ENCODE measurements at regions not wholly inside any gene's neighbourhood (a gene's known extent, or its start where the extent isn't known, plus 50 kb on each side); places are given as distances from the start of the nearest gene placed in this dataset.

GRCh38 chr5:158063052-158063451 is 204.1 kb upstream of the CLINT1 start:
- POLR2A ChIA-PET = interaction anchor here (0.7 to 1.5 kb wide), 5 partner anchors 12 to 1049 kb away, joined by 3 to 4 read pairs (median 3); no protein-coding TSS in a partner anchor
- CTCF ChIA-PET (ENCODE audit: unreplicated experiment) = no interaction called here
- H4K20me1 ChIP-seq (ENCODE audit: insufficient read depth, low read length) = no peaks in the 10 kb centered on the region
- no peak for DNase-seq (ENCODE audit: low spot score)
- BruUV-seq (replicated peaks) = no TSS peak
- intact Hi-C loops (cut with micrococcal nuclease; ENCODE audit: unreplicated experiment) = no loop called here
- no peaks in the 10 kb centered on the region for H3K4me1 ChIP-seq (ENCODE audit: insufficient read depth, low read length, poor library complexity, severe bottlenecking)
- no peak overlapping the region for H2AFZ ChIP-seq (ENCODE audit: low read length)
- H3K9me3 ChIP-seq (ENCODE audit: low read length) = no peaks in the 10 kb centered on the region
- no peaks in the 10 kb centered on the region for H3K79me2 ChIP-seq (ENCODE audit: insufficient read depth, low read depth, low read length)
- no peaks in the 10 kb centered on the region for H3K36me3 ChIP-seq (ENCODE audit: insufficient read depth, low read length)
- H3K9me2 ChIP-seq (ENCODE audit: insufficient read depth, low read length) = no peaks in the 10 kb centered on the region
- H3K4me3 ChIP-seq (ENCODE audit: low read depth, low read length, poor library complexity, severe bottlenecking) = no peak overlapping the region
- no peak overlapping the region for H3K27ac ChIP-seq (ENCODE audit: low read depth, low read length, poor library complexity, severe bottlenecking)
- no peak overlapping the region for H3K4me2 ChIP-seq (ENCODE audit: low read length)
- TF ChIP-seq EZH2phosphoT487 (IDR thresholded peaks at IDR 0.05; ENCODE audit: borderline replicate concordance, low read depth, low read length) = no peak
- TF ChIP-seq, protein P1, sequence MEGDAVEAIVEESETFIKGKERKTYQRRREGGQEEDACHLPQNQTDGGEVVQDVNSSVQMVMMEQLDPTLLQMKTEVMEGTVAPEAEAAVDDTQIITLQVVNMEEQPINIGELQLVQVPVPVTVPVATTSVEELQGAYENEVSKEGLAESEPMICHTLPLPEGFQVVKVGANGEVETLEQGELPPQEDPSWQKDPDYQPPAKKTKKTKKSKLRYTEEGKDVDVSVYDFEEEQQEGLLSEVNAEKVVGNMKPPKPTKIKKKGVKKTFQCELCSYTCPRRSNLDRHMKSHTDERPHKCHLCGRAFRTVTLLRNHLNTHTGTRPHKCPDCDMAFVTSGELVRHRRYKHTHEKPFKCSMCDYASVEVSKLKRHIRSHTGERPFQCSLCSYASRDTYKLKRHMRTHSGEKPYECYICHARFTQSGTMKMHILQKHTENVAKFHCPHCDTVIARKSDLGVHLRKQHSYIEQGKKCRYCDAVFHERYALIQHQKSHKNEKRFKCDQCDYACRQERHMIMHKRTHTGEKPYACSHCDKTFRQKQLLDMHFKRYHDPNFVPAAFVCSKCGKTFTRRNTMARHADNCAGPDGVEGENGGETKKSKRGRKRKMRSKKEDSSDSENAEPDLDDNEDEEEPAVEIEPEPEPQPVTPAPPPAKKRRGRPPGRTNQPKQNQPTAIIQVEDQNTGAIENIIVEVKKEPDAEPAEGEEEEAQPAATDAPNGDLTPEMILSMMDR (conservative IDR thresholded peaks at IDR 0.05; ENCODE audit: low read length) = no peak

DNA sequence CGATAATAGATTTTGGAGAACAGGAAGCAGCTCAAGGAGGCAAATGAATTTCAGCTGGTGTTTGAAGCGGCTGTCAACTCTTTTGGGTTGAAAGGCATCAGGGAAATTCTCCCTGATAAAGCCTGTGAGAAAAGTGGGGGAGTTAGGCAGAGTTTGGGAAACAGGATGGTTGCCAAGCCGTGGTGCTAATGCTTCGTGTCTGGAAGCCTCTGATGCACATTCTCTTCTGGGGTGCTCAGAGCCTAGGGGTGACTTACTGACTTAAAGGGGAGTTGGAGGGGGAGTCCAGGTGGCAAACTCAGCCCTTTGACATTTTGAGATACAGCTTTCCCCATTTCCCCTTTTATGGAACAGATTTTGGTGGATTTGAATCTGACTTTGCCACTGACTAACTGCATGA is 202.5 kb upstream of the CLINT1 start:
- TF ChIP-seq EZH2phosphoT487 (IDR thresholded peaks at IDR 0.05; ENCODE audit: borderline replicate concordance, low read depth, low read length) = no peak
- TF ChIP-seq, protein P1 (conservative IDR thresholded peaks at IDR 0.05; ENCODE audit: low read length) = no peak
- POLR2A ChIA-PET = interaction anchor here (0.9 kb wide), 1 partner anchor 14 kb away, joined by 3 read pairs; no protein-coding TSS in a partner anchor
- CTCF ChIA-PET (ENCODE audit: unreplicated experiment) = no interaction called here
- Histone ChIP-seq H3K4me3 (ENCODE audit: low read depth, low read length, poor library complexity, severe bottlenecking) (no peak overlapping the region), H3K36me3 (ENCODE audit: insufficient read depth, low read length) (no peaks in the 10 kb centered on the region), H3K4me2 (ENCODE audit: low read length) (no peak overlapping the region), H3K27ac (ENCODE audit: low read depth, low read length, poor library complexity, severe bottlenecking) (no peak overlapping the region), H4K20me1 (ENCODE audit: insufficient read depth, low read length) (no peaks in the 10 kb centered on the region), H3K79me2 (ENCODE audit: insufficient read depth, low read depth, low read length) (no peaks in the 10 kb centered on the region), H3K9me3 (ENCODE audit: low read length) (no peaks in the 10 kb centered on the region), H3K9me2 (ENCODE audit: insufficient read depth, low read length) (no peaks in the 10 kb centered on the region), H3K4me1 (ENCODE audit: insufficient read depth, low read length, poor library complexity, severe bottlenecking) (no peaks in the 10 kb centered on the region), H2AFZ (ENCODE audit: low read length) (no peak overlapping the region)
- no TSS peak for BruUV-seq (replicated peaks)
- DNase-seq (ENCODE audit: low spot score) = no peak
- intact Hi-C loops (cut with micrococcal nuclease; ENCODE audit: unreplicated experiment) = no loop called here

DNA sequence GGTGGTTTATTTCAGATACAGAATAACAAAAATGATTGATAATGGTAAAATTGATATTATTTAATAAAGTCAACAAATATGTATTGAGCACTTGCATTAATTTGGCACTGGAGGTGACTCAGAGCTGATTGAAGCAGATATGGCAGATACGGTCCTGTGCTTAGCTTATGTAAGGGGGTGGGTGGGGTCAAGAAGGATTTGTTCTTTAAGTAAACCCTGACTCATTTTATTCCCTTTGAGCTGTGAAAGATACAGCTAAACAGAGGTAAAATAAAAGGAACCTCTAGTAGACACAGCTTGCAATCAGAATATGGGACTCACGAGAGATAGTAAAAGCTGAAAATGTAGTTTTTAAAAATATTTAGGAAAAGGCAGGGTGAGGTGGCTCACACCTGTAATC is 201.3 kb upstream of the CLINT1 start:
- POLR2A ChIA-PET = interaction anchor here (0.6 to 1.2 kb wide), 2 partner anchors 24 to 1072 kb away, joined by 3 read pairs; no protein-coding TSS in a partner anchor
- Histone ChIP-seq H3K4me2 (ENCODE audit: low read length) (no peak overlapping the region), H3K27ac (ENCODE audit: low read depth, low read length, poor library complexity, severe bottlenecking) (no peak overlapping the region), H3K36me3 (ENCODE audit: insufficient read depth, low read length) (no peaks in the 10 kb centered on the region), H3K4me1 (ENCODE audit: insufficient read depth, low read length, poor library complexity, severe bottlenecking) (no peaks in the 10 kb centered on the region), H3K79me2 (ENCODE audit: insufficient read depth, low read depth, low read length) (no peaks in the 10 kb centered on the region), H3K4me3 (ENCODE audit: low read depth, low read length, poor library complexity, severe bottlenecking) (no peak overlapping the region), H2AFZ (ENCODE audit: low read length) (no peak overlapping the region), H3K9me3 (ENCODE audit: low read length) (no peaks in the 10 kb centered on the region), H4K20me1 (ENCODE audit: insufficient read depth, low read length) (no peaks in the 10 kb centered on the region), H3K9me2 (ENCODE audit: insufficient read depth, low read length) (no peaks in the 10 kb centered on the region)
- TF ChIP-seq, protein P1 (conservative IDR thresholded peaks at IDR 0.05; ENCODE audit: low read length) = no peak
- no peak for TF ChIP-seq EZH2phosphoT487 (IDR thresholded peaks at IDR 0.05; ENCODE audit: borderline replicate concordance, low read depth, low read length)
- intact Hi-C loops (cut with micrococcal nuclease; ENCODE audit: unreplicated experiment) = no loop called here
- BruUV-seq (replicated peaks) = no TSS peak
- no peak for DNase-seq (ENCODE audit: low spot score)
- CTCF ChIA-PET (ENCODE audit: unreplicated experiment) = interaction anchor here (1.2 kb wide), 1 partner anchor 15 kb away, joined by 6 read pairs; no protein-coding TSS in a partner anchor
